ENCODE measurements at regions not wholly inside any gene's neighbourhood (a gene's known extent, or its start where the extent isn't known, plus 50 kb on each side); places are given as distances from the start of the nearest gene placed in this dataset.
"Not testable (repeated sequence)": the region's sequence is repeated elsewhere in the genome, so short reads cannot be mapped to it uniquely, and the experiment has no call there.

GRCh38 chr21:5090132-5091079 is 5431.0 kb upstream of the TPTE start:
- TF ChIP-seq CTCF, POLR2A (IDR thresholded peaks at IDR 0.05): not testable (repeated sequence)

All from right lobe of liver (tissue), 4 donors.